B cell (primary cell): ENCODE measurements at regions not wholly inside any gene's neighbourhood (a gene's known extent, or its start where the extent isn't known, plus 50 kb on each side); places are given as distances from the start of the nearest gene placed in this dataset.

Source experiments
- ATAC-seq: fragments of 200-7000 bp; cut with Tn5 transposase; one replicate; pipeline ENCODE4 v1.10.0; 2021; ENCODE audit warnings: low read depth, mild to moderate bottlenecking, moderate number of reproducible peaks, moderate library complexity
- CTCF ChIA-PET: fragments of 350-600 bp; sonication (Branson Sonifier 250); formaldehyde crosslinking; loops from one replicate; lab custom pipeline; 2021; ENCODE audit warnings: antibody characterized with exemption, inconsistent platforms; lab: Charles Lee
- POLR2A ChIA-PET: fragments of 350-600 bp; sonication (Branson Sonifier 250); formaldehyde crosslinking; loops from one replicate; lab custom pipeline; 2021; ENCODE audit warnings: antibody characterized with exemption; lab: Charles Lee
- DNase-seq: peaks from one replicate; pipeline ENCODE4 v3.0.0; 2013
- H2AFZ ChIP-seq: 2 replicates; pipeline ENCODE4 v1.6.1; 2012; ENCODE audit warnings: mild to moderate bottlenecking, low read depth, low read length; ENCODE audit not compliant: insufficient read depth, poor library complexity, severe bottlenecking
- H3K27ac ChIP-seq, 2 donors: 1 replicate in 1 of 2; 2 replicates in 1 of 2; pipeline ENCODE4 v1.5.1; 2012 to 2013; ENCODE audit warnings: low read length in 2 of 2, mild to moderate bottlenecking in 2 of 2, moderate library complexity in 1 of 2
- H3K27me3 ChIP-seq, 4 experiments: fragments of 200-600 bp in 1 of 4; sonication (generic) in 1 of 4; replicated peaks in 1 of 4; 1 replicate in 2 of 4; 2 replicates in 2 of 4; pipeline versions ENCODE4 v1.6.1 to v1.7.0; 2013 to 2016; ENCODE audit warnings: low read length in 3 of 4, mild to moderate bottlenecking in 2 of 4, mixed read lengths in 1 of 4, moderate library complexity in 1 of 4; ENCODE audit not compliant: insufficient read depth in 4 of 4, control insufficient read depth in 3 of 4; ENCODE audit errors: control extremely low read depth in 1 of 4
- H3K36me3 ChIP-seq, 2 experiments: replicated peaks in 1 of 2; 1 replicate in 1 of 2; 2 replicates in 1 of 2; pipeline versions ENCODE4 v1.6.1 to v1.7.1; 2013; ENCODE audit warnings: low read length in 1 of 2; ENCODE audit not compliant: insufficient read depth in 2 of 2, control insufficient read depth in 1 of 2; ENCODE audit errors: control extremely low read depth in 1 of 2, extremely low read depth in 1 of 2
- H3K4me1 ChIP-seq, 2 donors: fragments of 200-600 bp in 1 of 2; sonication (generic) in 1 of 2; 1 replicate in 1 of 2; 2 replicates in 1 of 2; pipeline versions ENCODE4 v1.5.1 to v1.6.1; 2013 to 2017; ENCODE audit warnings: low read length in 2 of 2; ENCODE audit not compliant: control insufficient read depth in 2 of 2, insufficient read depth in 2 of 2
- H3K4me2 ChIP-seq: replicated peaks from 2 replicates; pipeline ENCODE3; 2012; ENCODE audit warnings: mild to moderate bottlenecking, low read depth, low read length; ENCODE audit not compliant: poor library complexity, severe bottlenecking
- H3K4me3 ChIP-seq, 5 experiments: fragments of 200-600 bp in 1 of 5; sonication (generic) in 1 of 5; 1 replicate in 3 of 5; 2 replicates in 2 of 5; pipeline versions ENCODE4 v1.5.1 to v1.7.0; 2011 to 2016; ENCODE audit warnings: low read length in 4 of 5, mild to moderate bottlenecking in 4 of 5, low read depth in 2 of 5, control low read depth in 1 of 5, moderate library complexity in 1 of 5; ENCODE audit not compliant: insufficient read depth in 1 of 5; ENCODE audit errors: control extremely low read depth in 1 of 5, extremely low read depth in 1 of 5
- H3K79me2 ChIP-seq: fragments of 200-600 bp; sonication (generic); one replicate; pipeline ENCODE4 v1.6.0; 2016; ENCODE audit warnings: low read length; ENCODE audit not compliant: control insufficient read depth, insufficient read depth
- H3K9ac ChIP-seq: fragments of 200-600 bp; sonication (generic); 2 replicates; pipeline ENCODE4 v1.6.1; 2017; ENCODE audit warnings: mild to moderate bottlenecking, low read length, moderate library complexity
- H3K9me3 ChIP-seq, 3 donors: one replicate each; pipeline versions ENCODE4 v1.6.1 to v1.7.1; 2013; ENCODE audit warnings: low read length in 2 of 3; ENCODE audit not compliant: control insufficient read depth in 2 of 3, insufficient read depth in 1 of 3; ENCODE audit errors: control extremely low read depth in 1 of 3
- H4K20me1 ChIP-seq: 2 replicates; pipeline ENCODE4 v1.6.0; 2012; ENCODE audit warnings: mild to moderate bottlenecking, low read length; ENCODE audit not compliant: insufficient read depth, control insufficient read depth, poor library complexity, severe bottlenecking
- H3K27ac Mint-ChIP-seq: one replicate; pipeline ENCODE4 v1.8.0; 2021; ENCODE audit warnings: mixed read lengths
- H3K27me3 Mint-ChIP-seq: one replicate; pipeline ENCODE4 v1.8.0; 2021; ENCODE audit warnings: mixed read lengths
- H3K4me1 Mint-ChIP-seq: one replicate; pipeline ENCODE4 v1.8.0; 2021; ENCODE audit warnings: mixed read lengths
- H3K4me3 Mint-ChIP-seq: one replicate; pipeline ENCODE4 v1.8.0; 2021; ENCODE audit warnings: mixed read lengths
- H3K9me3 Mint-ChIP-seq: one replicate; pipeline ENCODE4 v1.8.0; 2022; ENCODE audit warnings: mixed read lengths; ENCODE audit not compliant: insufficient read depth
- CTCF ChIP-seq: fragments of 200-600 bp; IDR thresholded peaks from one replicate; pipeline ENCODE4 v1.8.0; 2022; ENCODE audit warnings: antibody characterized with exemption, mild to moderate bottlenecking
- EZH2 ChIP-seq: IDR thresholded peaks from 2 replicates; pipeline ENCODE4 v1.6.1; 2012; ENCODE audit warnings: borderline replicate concordance, low read depth, mild to moderate bottlenecking, moderate library complexity, low read length; ENCODE audit not compliant: insufficient read depth, poor library complexity, severe bottlenecking
- WGBS: methylation state at CpG from one replicate; pipeline ENCODE4 v1.1.5; 2013; ENCODE audit warnings: missing lambda C conversion rate; ENCODE audit not compliant: insufficient coverage; 5-methylcytosine and 5-hydroxymethylcytosine counted together
- intact Hi-C: fragments of 100-400 bp; cut with micrococcal nuclease; formaldehyde crosslinking; loops from one replicate; pipeline ENCODE4 v1.10.0; 2022

- no peak for DNase-seq
- Mint-ChIP-seq H3K4me3 (no peak overlapping the region), H3K27me3 (peaks cover 11% of the 10 kb centered on the region), H3K27ac (no peak overlapping the region), H3K9me3 (no peaks in the 10 kb centered on the region), H3K4me1 (no peaks in the 10 kb centered on the region)
- Histone ChIP-seq H3K9me3 (no peaks in the 10 kb centered on the region), H3K4me1 (no peaks in the 10 kb centered on the region), H4K20me1 (no peaks in the 10 kb centered on the region), H3K4me3 (no peak overlapping the region), H3K27ac (no peak overlapping the region), H3K4me2 (no peak overlapping the region), H3K9ac (no peak overlapping the region), H2AFZ (no peak overlapping the region), H3K36me3 (no peaks in the 10 kb centered on the region), H3K79me2 (no peaks in the 10 kb centered on the region), H3K27me3 (no peaks in the 10 kb centered on the region)
- TF ChIP-seq CTCF, result no peak
- 17% methylated on average over 1 of the region's 7 CpGs for WGBS
- ATAC-seq, result no peak
- ChIA-PET POLR2A (no interaction called here), CTCF (no interaction called here)
- intact Hi-C loops, result no loop called here
These were observed 521.0 kb upstream of the MDFIC2 start for GRCh38 chr3:70833239-70833960.

- Mint-ChIP-seq H3K4me1 (no peaks in the 10 kb centered on the region), H3K27me3 (peaks cover 7% of the 10 kb centered on the region), H3K4me3 (no peak overlapping the region), H3K9me3 (no peaks in the 10 kb centered on the region), H3K27ac (no peak overlapping the region)
- no peaks in the 10 kb centered on the region for H4K20me1 ChIP-seq
- ATAC-seq (no peak), DNase-seq (no peak)
- ChIA-PET POLR2A (no interaction called here), CTCF (no interaction called here)
- no peaks in the 10 kb centered on the region for H3K36me3 ChIP-seq
- no peaks in the 10 kb centered on the region for H3K27me3 ChIP-seq
- H3K4me3 ChIP-seq, result no peak overlapping the region
- no peak overlapping the region for H2AFZ ChIP-seq
- intact Hi-C loops, result no loop called here
- no peaks in the 10 kb centered on the region for H3K79me2 ChIP-seq
- no peaks in the 10 kb centered on the region for H3K4me1 ChIP-seq
- no peak overlapping the region for H3K4me2 ChIP-seq
- no peaks in the 10 kb centered on the region for H3K9me3 ChIP-seq
- no peak overlapping the region for H3K27ac ChIP-seq
- H3K9ac ChIP-seq, result no peak overlapping the region
- TF ChIP-seq EZH2 (no peak), CTCF (no peak)
These were observed 520.4 kb upstream of the MDFIC2 start for GRCh38 chr3:70832834-70833205.
